ENCODE measurements at regions not wholly inside any gene's neighbourhood (a gene's known extent, or its start where the extent isn't known, plus 50 kb on each side); places are given as distances from the start of the nearest gene placed in this dataset.

- TF ChIP-seq YY1 (IDR thresholded peaks at IDR 0.05; ENCODE audit: low read depth) (no peak), EP300 (IDR thresholded peaks at IDR 0.05; ENCODE audit: borderline replicate concordance) (no peak), MAX (IDR thresholded peaks at IDR 0.05) (no peak), RAD21 (IDR thresholded peaks at IDR 0.05; ENCODE audit: low read depth) (no peak), FOXM1 (IDR thresholded peaks at IDR 0.05; ENCODE audit: borderline replicate concordance, low read depth) (no peak), CREB1 (IDR thresholded peaks at IDR 0.05; ENCODE audit: low read depth) (no peak), CEBPB (IDR thresholded peaks at IDR 0.05) (no peak), ZBTB7A (IDR thresholded peaks at IDR 0.05; ENCODE audit: low read depth) (no peak), NFIC (IDR thresholded peaks at IDR 0.05) (no peak), USF1 (IDR thresholded peaks at IDR 0.05) (no peak), TEAD4 (IDR thresholded peaks at IDR 0.05) (no peak), TCF12 (IDR thresholded peaks at IDR 0.05; ENCODE audit: low read depth) (no peak), TAF1 (IDR thresholded peaks at IDR 0.05; ENCODE audit: low read depth) (no peak)
- TF ChIP-seq, protein P1, sequence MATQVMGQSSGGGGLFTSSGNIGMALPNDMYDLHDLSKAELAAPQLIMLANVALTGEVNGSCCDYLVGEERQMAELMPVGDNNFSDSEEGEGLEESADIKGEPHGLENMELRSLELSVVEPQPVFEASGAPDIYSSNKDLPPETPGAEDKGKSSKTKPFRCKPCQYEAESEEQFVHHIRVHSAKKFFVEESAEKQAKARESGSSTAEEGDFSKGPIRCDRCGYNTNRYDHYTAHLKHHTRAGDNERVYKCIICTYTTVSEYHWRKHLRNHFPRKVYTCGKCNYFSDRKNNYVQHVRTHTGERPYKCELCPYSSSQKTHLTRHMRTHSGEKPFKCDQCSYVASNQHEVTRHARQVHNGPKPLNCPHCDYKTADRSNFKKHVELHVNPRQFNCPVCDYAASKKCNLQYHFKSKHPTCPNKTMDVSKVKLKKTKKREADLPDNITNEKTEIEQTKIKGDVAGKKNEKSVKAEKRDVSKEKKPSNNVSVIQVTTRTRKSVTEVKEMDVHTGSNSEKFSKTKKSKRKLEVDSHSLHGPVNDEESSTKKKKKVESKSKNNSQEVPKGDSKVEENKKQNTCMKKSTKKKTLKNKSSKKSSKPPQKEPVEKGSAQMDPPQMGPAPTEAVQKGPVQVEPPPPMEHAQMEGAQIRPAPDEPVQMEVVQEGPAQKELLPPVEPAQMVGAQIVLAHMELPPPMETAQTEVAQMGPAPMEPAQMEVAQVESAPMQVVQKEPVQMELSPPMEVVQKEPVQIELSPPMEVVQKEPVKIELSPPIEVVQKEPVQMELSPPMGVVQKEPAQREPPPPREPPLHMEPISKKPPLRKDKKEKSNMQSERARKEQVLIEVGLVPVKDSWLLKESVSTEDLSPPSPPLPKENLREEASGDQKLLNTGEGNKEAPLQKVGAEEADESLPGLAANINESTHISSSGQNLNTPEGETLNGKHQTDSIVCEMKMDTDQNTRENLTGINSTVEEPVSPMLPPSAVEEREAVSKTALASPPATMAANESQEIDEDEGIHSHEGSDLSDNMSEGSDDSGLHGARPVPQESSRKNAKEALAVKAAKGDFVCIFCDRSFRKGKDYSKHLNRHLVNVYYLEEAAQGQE (IDR thresholded peaks at IDR 0.05; ENCODE audit: low read depth) = no peak
Measured at GRCh38 chr3:4219227-4219568, 84.0 kb upstream of the SETMAR start.

GRCh38 chr3:4220065-4220464 is 83.1 kb upstream of the SETMAR start:
- TF ChIP-seq FOXM1 (IDR thresholded peaks at IDR 0.05; ENCODE audit: borderline replicate concordance, low read depth) = no peak
- TF ChIP-seq CEBPB (IDR thresholded peaks at IDR 0.05) = no peak
- TF ChIP-seq EGR1 (IDR thresholded peaks at IDR 0.05) = no peak
- no peak for TF ChIP-seq ZBTB7A (IDR thresholded peaks at IDR 0.05; ENCODE audit: low read depth)
- TF ChIP-seq MAX (IDR thresholded peaks at IDR 0.05) = no peak
- TF ChIP-seq YY1 (IDR thresholded peaks at IDR 0.05; ENCODE audit: low read depth) = no peak
- TF ChIP-seq TCF12 (IDR thresholded peaks at IDR 0.05; ENCODE audit: low read depth) = no peak
- TF ChIP-seq EP300 (IDR thresholded peaks at IDR 0.05; ENCODE audit: borderline replicate concordance) = no peak
- no peak for TF ChIP-seq CREB1 (IDR thresholded peaks at IDR 0.05; ENCODE audit: low read depth)
- TF ChIP-seq NFIC (IDR thresholded peaks at IDR 0.05) = no peak
- TF ChIP-seq RAD21 (IDR thresholded peaks at IDR 0.05; ENCODE audit: low read depth) = no peak
- no peak for TF ChIP-seq USF1 (IDR thresholded peaks at IDR 0.05)
- TF ChIP-seq TEAD4 (IDR thresholded peaks at IDR 0.05) = no peak
- no peak for TF ChIP-seq TAF1 (IDR thresholded peaks at IDR 0.05; ENCODE audit: low read depth)
- TF ChIP-seq, protein P1 (IDR thresholded peaks at IDR 0.05; ENCODE audit: low read depth) = no peak

- no peak for TF ChIP-seq TEAD4 (IDR thresholded peaks at IDR 0.05)
- TF ChIP-seq ZBTB7A (IDR thresholded peaks at IDR 0.05; ENCODE audit: low read depth) = no peak
- no peak for TF ChIP-seq USF1 (IDR thresholded peaks at IDR 0.05)
- no peak for TF ChIP-seq TAF1 (IDR thresholded peaks at IDR 0.05; ENCODE audit: low read depth)
- TF ChIP-seq CEBPB (IDR thresholded peaks at IDR 0.05) = no peak
- TF ChIP-seq CREB1 (IDR thresholded peaks at IDR 0.05; ENCODE audit: low read depth) = no peak
- TF ChIP-seq, protein P1 (IDR thresholded peaks at IDR 0.05; ENCODE audit: low read depth) = no peak
- no peak for TF ChIP-seq EP300 (IDR thresholded peaks at IDR 0.05; ENCODE audit: borderline replicate concordance)
- TF ChIP-seq MAX (IDR thresholded peaks at IDR 0.05) = no peak
- no peak for TF ChIP-seq EGR1 (IDR thresholded peaks at IDR 0.05)
- no peak for TF ChIP-seq NFIC (IDR thresholded peaks at IDR 0.05)
- TF ChIP-seq TCF12 (IDR thresholded peaks at IDR 0.05; ENCODE audit: low read depth) = no peak
- TF ChIP-seq RAD21 (IDR thresholded peaks at IDR 0.05; ENCODE audit: low read depth) = no peak
- no peak for TF ChIP-seq YY1 (IDR thresholded peaks at IDR 0.05; ENCODE audit: low read depth)
- TF ChIP-seq FOXM1 (IDR thresholded peaks at IDR 0.05; ENCODE audit: borderline replicate concordance, low read depth) = no peak
Measured at GRCh38 chr3:4222574-4223175, 80.5 kb upstream of the SETMAR start.
